ENCODE measurements at regions not wholly inside any gene's neighbourhood (a gene's known extent, or its start where the extent isn't known, plus 50 kb on each side); places are given as distances from the start of the nearest gene placed in this dataset.

- no peak for DNase-seq (ENCODE audit: low spot score)
Measured at GRCh38 chr17:36816214-36816906, 120.9 kb upstream of the LHX1 start.

GRCh38 chr17:36816907-36817288, 120.4 kb upstream of the LHX1 start:
- DNase-seq (ENCODE audit: low spot score), result no peak

- peak; percentile 6 for DNase-seq (ENCODE audit: low spot score)
Measured at GRCh38 chr17:36817483-36818048, 119.7 kb upstream of the LHX1 start.

- DNase-seq (ENCODE audit: low spot score), result no peak
Measured at GRCh38 chr17:36818134-36818825, 119.0 kb upstream of the LHX1 start.

GRCh38 chr17:36823850-36824677, 113.2 kb upstream of the LHX1 start:
- DNase-seq (ENCODE audit: low spot score), result no peak

GRCh38 chr17:36824678-36825101, 112.6 kb upstream of the LHX1 start:
- no peak for DNase-seq (ENCODE audit: low spot score)

- DNase-seq (ENCODE audit: low spot score), result no peak
Measured at GRCh38 chr17:36825113-36825512, 112.2 kb upstream of the LHX1 start.

GRCh38 chr17:36825521-36825920, 111.8 kb upstream of the LHX1 start:
- DNase-seq (ENCODE audit: low spot score), result no peak

- DNase-seq (ENCODE audit: low spot score), result no peak
Measured at GRCh38 chr17:36825951-36826350, 111.3 kb upstream of the LHX1 start.

- no peak for DNase-seq (ENCODE audit: low spot score)
Measured at GRCh38 chr17:36827081-36827480, 110.2 kb upstream of the LHX1 start.

GRCh38 chr17:36829676-36830075, 107.6 kb upstream of the LHX1 start:
- DNase-seq (ENCODE audit: low spot score), result no peak

- no peak for DNase-seq (ENCODE audit: low spot score)
Measured at GRCh38 chr17:36833279-36833678, 104.0 kb upstream of the LHX1 start.

GRCh38 chr17:36835036-36835435, 102.2 kb upstream of the LHX1 start:
- no peak for DNase-seq (ENCODE audit: low spot score)

GRCh38 chr17:36837195-36837938, 99.9 kb upstream of the LHX1 start:
- DNase-seq (ENCODE audit: low spot score), result no peak

- DNase-seq (ENCODE audit: low spot score), result no peak
Measured at GRCh38 chr17:36837939-36838272, 99.4 kb upstream of the LHX1 start.

- no peak for DNase-seq (ENCODE audit: low spot score)
Measured at GRCh38 chr17:36839256-36839655, 98.0 kb upstream of the LHX1 start.

GRCh38 chr17:36840796-36841195, 96.5 kb upstream of the LHX1 start:
- no peak for DNase-seq (ENCODE audit: low spot score)

GRCh38 chr17:36842231-36842819, 95.0 kb upstream of the LHX1 start:
- DNase-seq (ENCODE audit: low spot score), result no peak

GRCh38 chr17:36842963-36843558, 94.2 kb upstream of the LHX1 start:
- DNase-seq (ENCODE audit: low spot score), result no peak

- DNase-seq (ENCODE audit: low spot score), result no peak
Measured at GRCh38 chr17:36844013-36844412, 93.3 kb upstream of the LHX1 start.

GRCh38 chr17:36844601-36845000, 92.7 kb upstream of the LHX1 start:
- no peak for DNase-seq (ENCODE audit: low spot score)
